Lower lobe of right lung (tissue), 2 donors: ENCODE measurements at regions not wholly inside any gene's neighbourhood (a gene's known extent, or its start where the extent isn't known, plus 50 kb on each side); places are given as distances from the start of the nearest gene placed in this dataset.

Experiments
- ATAC-seq, 2 donors: fragments of 200-7000 bp; cut with Tn5 transposase; one replicate each; pipeline ENCODE4 v1.9.1; 2020 to 2022; ENCODE audit warnings: mild to moderate bottlenecking in 2 of 2, moderate library complexity in 2 of 2
- DNase-seq: peaks from one replicate; pipeline ENCODE4 v3.0.0-alpha.2; 2020
- H3K27ac ChIP-seq: fragments of 200-600 bp; one replicate; pipeline ENCODE4 v1.8.0; 2022
- H3K27me3 ChIP-seq: fragments of 200-600 bp; one replicate; pipeline ENCODE4 v1.8.0; 2022; ENCODE audit warnings: low read depth
- H3K36me3 ChIP-seq: fragments of 200-600 bp; one replicate; pipeline ENCODE4 v1.8.0; 2022; ENCODE audit warnings: mild to moderate bottlenecking
- H3K4me1 ChIP-seq: fragments of 200-600 bp; one replicate; pipeline ENCODE4 v1.8.0; 2022
- H3K4me3 ChIP-seq: fragments of 200-600 bp; one replicate; pipeline ENCODE4 v1.8.0; 2022; ENCODE audit warnings: mild to moderate bottlenecking
- H3K9me3 ChIP-seq: fragments of 200-600 bp; one replicate; pipeline ENCODE4 v1.8.0; 2022
- intact Hi-C: fragments of 100-400 bp; cut with DNase I; formaldehyde crosslinking; loops from one replicate; pipeline ENCODE4 v1.11.0; 2022
- TF ChIP-seq, protein P1 (sequence below): fragments of 200-600 bp; IDR thresholded peaks from one replicate; pipeline ENCODE4 v1.8.0; 2022; ENCODE audit warnings: antibody characterized with exemption, mild to moderate bottlenecking
- donor health status: DM: no; HTN: yes; CAD: no; lungs with severe emphysema.

DNA sequence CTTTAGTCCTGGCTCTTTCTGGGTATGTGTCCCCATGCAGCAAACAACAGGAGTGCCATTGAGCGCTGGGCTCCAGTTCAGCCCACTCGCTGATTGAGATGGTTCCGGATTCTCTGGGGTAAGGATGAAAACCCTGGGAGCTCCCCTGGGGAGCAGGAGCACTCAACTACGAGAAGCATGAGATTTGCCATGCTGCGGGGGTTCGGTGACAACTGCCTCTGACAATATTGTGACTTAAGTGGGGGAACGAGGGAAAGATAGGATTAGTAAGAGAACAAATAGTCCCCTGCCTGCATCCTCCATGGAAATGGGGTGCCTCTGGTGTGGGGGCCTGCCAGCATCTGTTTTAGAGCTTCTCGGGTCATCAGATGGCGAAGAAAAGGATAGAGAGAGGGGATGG, 123.6 kb upstream of the IPO9 start:
- ATAC-seq (no peak), DNase-seq (no peak)
- H3K36me3 ChIP-seq = no peaks in the 10 kb centered on the region
- intact Hi-C loops = loop anchor here (5.0 to 10.0 kb wide), 2 partner anchors 87 to 141 kb away; no protein-coding TSS in a partner anchor
- no peak overlapping the region for H3K4me3 ChIP-seq
- no peaks in the 10 kb centered on the region for H3K9me3 ChIP-seq
- TF ChIP-seq, protein P1, sequence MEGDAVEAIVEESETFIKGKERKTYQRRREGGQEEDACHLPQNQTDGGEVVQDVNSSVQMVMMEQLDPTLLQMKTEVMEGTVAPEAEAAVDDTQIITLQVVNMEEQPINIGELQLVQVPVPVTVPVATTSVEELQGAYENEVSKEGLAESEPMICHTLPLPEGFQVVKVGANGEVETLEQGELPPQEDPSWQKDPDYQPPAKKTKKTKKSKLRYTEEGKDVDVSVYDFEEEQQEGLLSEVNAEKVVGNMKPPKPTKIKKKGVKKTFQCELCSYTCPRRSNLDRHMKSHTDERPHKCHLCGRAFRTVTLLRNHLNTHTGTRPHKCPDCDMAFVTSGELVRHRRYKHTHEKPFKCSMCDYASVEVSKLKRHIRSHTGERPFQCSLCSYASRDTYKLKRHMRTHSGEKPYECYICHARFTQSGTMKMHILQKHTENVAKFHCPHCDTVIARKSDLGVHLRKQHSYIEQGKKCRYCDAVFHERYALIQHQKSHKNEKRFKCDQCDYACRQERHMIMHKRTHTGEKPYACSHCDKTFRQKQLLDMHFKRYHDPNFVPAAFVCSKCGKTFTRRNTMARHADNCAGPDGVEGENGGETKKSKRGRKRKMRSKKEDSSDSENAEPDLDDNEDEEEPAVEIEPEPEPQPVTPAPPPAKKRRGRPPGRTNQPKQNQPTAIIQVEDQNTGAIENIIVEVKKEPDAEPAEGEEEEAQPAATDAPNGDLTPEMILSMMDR = no peak
- no peaks in the 10 kb centered on the region for H3K27me3 ChIP-seq
- H3K27ac ChIP-seq = no peak overlapping the region
- peaks cover 30% of the 10 kb centered on the region for H3K4me1 ChIP-seq

DNA sequence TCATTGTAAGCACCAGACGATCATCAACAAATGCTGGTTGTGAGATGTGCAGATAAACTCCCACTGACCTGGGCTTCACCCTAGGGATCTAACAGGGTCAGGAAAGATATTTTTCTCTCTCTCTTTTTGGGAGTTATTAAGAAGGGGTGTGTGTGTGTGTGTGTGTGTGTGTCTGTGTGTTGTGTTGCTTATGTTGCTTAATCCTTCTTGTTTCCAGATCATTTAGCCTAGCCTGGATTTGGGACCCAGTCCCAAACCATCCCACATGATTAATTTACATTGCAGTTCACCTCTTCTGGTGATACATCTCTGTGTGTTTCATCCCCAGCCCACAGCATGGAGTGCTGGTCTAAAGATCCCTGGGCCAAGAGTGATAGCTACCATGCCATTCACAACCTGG, 122.8 kb upstream of the IPO9 start:
- Histone ChIP-seq H3K27ac (no peak overlapping the region), H3K4me1 (peaks cover 34% of the 10 kb centered on the region), H3K4me3 (no peak overlapping the region), H3K9me3 (no peaks in the 10 kb centered on the region), H3K27me3 (no peaks in the 10 kb centered on the region), H3K36me3 (no peaks in the 10 kb centered on the region)
- ATAC-seq = no peak
- intact Hi-C loops = loop anchor here (5.0 to 10.0 kb wide), 2 partner anchors 86 to 141 kb away; no protein-coding TSS in a partner anchor
- DNase-seq = no peak
- TF ChIP-seq, protein P1 = no peak

DNA sequence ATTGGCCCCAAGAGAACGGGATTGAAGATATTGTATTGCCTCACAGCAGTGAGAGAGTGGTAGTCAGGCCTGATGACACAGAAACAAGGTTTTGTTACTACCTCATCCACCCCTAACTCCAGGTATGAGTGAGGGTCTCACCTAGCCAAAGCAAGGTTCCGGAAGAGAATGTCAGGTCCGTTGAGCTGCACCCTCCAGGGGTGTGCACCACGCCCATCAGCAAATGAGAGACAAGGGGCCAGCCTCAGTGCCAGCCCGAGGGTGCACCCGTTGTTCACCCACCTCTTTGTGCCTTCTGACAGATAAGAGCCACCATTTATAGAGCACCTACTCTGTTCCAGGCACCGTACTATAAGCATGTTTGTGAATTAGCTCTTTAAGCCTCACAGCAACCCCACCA, 121.9 kb upstream of the IPO9 start:
- DNase-seq = no peak
- no peak for ATAC-seq
- no peaks in the 10 kb centered on the region for H3K27me3 ChIP-seq
- TF ChIP-seq, protein P1 = no peak
- peaks cover 43% of the 10 kb centered on the region for H3K4me1 ChIP-seq
- no peak overlapping the region for H3K4me3 ChIP-seq
- no peak overlapping the region for H3K27ac ChIP-seq
- intact Hi-C loops = loop anchor here (5.0 to 10.0 kb wide), 2 partner anchors 85 to 142 kb away; no protein-coding TSS in a partner anchor
- H3K36me3 ChIP-seq = no peaks in the 10 kb centered on the region
- H3K9me3 ChIP-seq = no peaks in the 10 kb centered on the region

DNA sequence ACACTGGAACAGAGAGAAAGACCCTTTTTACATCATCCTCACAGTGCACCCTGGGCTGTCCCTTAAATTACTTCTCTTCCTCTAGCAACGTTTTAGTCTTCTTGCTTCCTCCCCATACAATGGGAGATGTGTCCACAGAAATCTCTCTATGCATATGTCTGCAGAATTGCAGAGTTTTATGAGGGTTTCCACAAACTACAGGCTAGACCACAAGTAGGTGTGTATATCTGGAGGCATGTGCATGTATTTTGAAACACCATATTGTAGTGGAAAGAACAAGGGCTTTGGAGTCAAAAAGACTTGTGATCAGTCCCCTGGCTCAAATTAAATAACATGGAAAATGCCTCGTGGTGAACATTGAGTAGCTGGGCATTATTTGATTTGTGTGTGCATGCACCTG, 121.3 kb upstream of the IPO9 start:
- no peak overlapping the region for H3K4me3 ChIP-seq
- DNase-seq = no peak
- no peaks in the 10 kb centered on the region for H3K9me3 ChIP-seq
- intact Hi-C loops = loop anchor here (5.0 to 10.0 kb wide), 2 partner anchors 85 to 143 kb away; no protein-coding TSS in a partner anchor
- TF ChIP-seq, protein P1 = no peak
- peaks cover 49% of the 10 kb centered on the region for H3K4me1 ChIP-seq
- H3K27ac ChIP-seq = no peak overlapping the region
- H3K27me3 ChIP-seq = no peaks in the 10 kb centered on the region
- no peaks in the 10 kb centered on the region for H3K36me3 ChIP-seq
- ATAC-seq = no peak

DNA sequence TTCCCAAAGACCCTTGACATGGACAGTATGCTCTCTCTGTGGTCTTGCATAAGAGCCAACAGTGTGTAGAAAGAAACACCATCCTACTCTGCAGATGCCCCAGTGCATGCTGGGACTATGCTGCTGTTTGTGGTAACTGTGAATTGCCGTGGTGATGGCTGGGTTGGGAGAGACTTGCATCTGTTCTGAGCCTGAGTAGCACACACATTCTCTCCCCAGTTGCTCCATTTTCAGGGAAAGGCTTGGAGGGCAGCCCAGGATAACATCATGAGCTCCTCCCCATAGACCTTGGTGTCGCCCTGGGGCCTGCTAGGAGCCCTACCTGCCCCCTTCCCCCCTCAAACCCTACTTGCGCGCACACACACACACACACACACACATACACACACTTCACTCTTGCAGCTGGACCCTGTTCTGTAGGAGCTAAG, 120.9 kb upstream of the IPO9 start:
- intact Hi-C loops = loop anchor here (5.0 to 10.0 kb wide), 2 partner anchors 84 to 143 kb away; no protein-coding TSS in a partner anchor
- peaks cover 53% of the 10 kb centered on the region for H3K4me1 ChIP-seq
- H3K36me3 ChIP-seq = no peaks in the 10 kb centered on the region
- ATAC-seq (no peak), DNase-seq (no peak)
- no peak overlapping the region for H3K27ac ChIP-seq
- TF ChIP-seq, protein P1 = no peak
- no peak overlapping the region for H3K4me3 ChIP-seq
- no peaks in the 10 kb centered on the region for H3K9me3 ChIP-seq
- no peaks in the 10 kb centered on the region for H3K27me3 ChIP-seq
